CD4-positive, alpha-beta T cell (primary cell): ENCODE measurements at regions not wholly inside any gene's neighbourhood (a gene's known extent, or its start where the extent isn't known, plus 50 kb on each side); places are given as distances from the start of the nearest gene placed in this dataset.

Source experiments
- ATAC-seq: fragments of 200-7000 bp; cut with Tn5 transposase; one replicate; pipeline ENCODE4 v1.10.0; 2022; ENCODE audit warnings: mild to moderate bottlenecking; ENCODE audit not compliant: poor library complexity
- CTCF ChIA-PET: fragments of 350-600 bp; sonication (Branson Sonifier 250); formaldehyde crosslinking; loops from one replicate; lab custom pipeline; 2021; ENCODE audit warnings: antibody characterized with exemption, inconsistent platforms; lab: Charles Lee
- POLR2A ChIA-PET: fragments of 350-600 bp; sonication (Branson Sonifier 250); formaldehyde crosslinking; loops from one replicate; lab custom pipeline; 2021; ENCODE audit warnings: antibody characterized with exemption, inconsistent platforms; lab: Charles Lee
- DNase-seq, 14 experiments: peaks; one replicate each; pipeline ENCODE4 v3.0.0-alpha.2; 2013 to 2020; ENCODE audit warnings: mixed read lengths in 2 of 14
- H3K27ac ChIP-seq, 2 donors: one replicate each; pipeline versions ENCODE4 v1.5.1 to v1.7.0; 2013; ENCODE audit warnings: low read length in 2 of 2, low read depth in 1 of 2, mild to moderate bottlenecking in 1 of 2
- H3K27me3 ChIP-seq, 2 experiments: 1 replicate in 1 of 2; 2 replicates in 1 of 2; pipeline versions ENCODE4 v1.6.1 to v1.7.0; 2013; ENCODE audit warnings: low read length in 2 of 2, control low read depth in 1 of 2, mild to moderate bottlenecking in 1 of 2, moderate library complexity in 1 of 2; ENCODE audit not compliant: insufficient read depth in 2 of 2, control insufficient read depth in 1 of 2
- H3K36me3 ChIP-seq: one replicate; pipeline ENCODE4 v1.6.1; 2013; ENCODE audit warnings: low read length, control low read depth; ENCODE audit not compliant: insufficient read depth
- H3K4me1 ChIP-seq: one replicate; pipeline ENCODE4 v1.6.1; 2013; ENCODE audit warnings: low read length, control low read depth; ENCODE audit not compliant: insufficient read depth
- H3K4me3 ChIP-seq: one replicate; pipeline ENCODE4 v1.5.1; 2013; ENCODE audit warnings: mild to moderate bottlenecking, low read length, moderate library complexity
- H3K9me3 ChIP-seq, 2 experiments: 1 replicate in 1 of 2; 2 replicates in 1 of 2; pipeline versions ENCODE4 v1.6.1 to v1.7.0; 2013; ENCODE audit warnings: low read length in 2 of 2, mild to moderate bottlenecking in 2 of 2, control low read depth in 1 of 2, moderate library complexity in 1 of 2; ENCODE audit not compliant: control insufficient read depth in 1 of 2, insufficient read depth in 1 of 2
- H3K27ac Mint-ChIP-seq: one replicate; pipeline ENCODE4 v1.8.0; 2020; ENCODE audit warnings: mixed read lengths
- H3K27me3 Mint-ChIP-seq: one replicate; pipeline ENCODE4 v1.8.0; 2021; ENCODE audit warnings: mixed read lengths
- H3K36me3 Mint-ChIP-seq: one replicate; pipeline ENCODE4 v1.8.0; 2021; ENCODE audit warnings: low read depth, mixed read lengths
- H3K4me1 Mint-ChIP-seq: one replicate; pipeline ENCODE4 v1.8.0; 2021; ENCODE audit warnings: low read depth, mixed read lengths
- H3K4me3 Mint-ChIP-seq: one replicate; pipeline ENCODE4 v1.8.0; 2020; ENCODE audit warnings: mild to moderate bottlenecking, mixed read lengths
- H3K9me3 Mint-ChIP-seq: one replicate; pipeline ENCODE4 v1.8.0; 2020; ENCODE audit warnings: mixed read lengths
- CTCF ChIP-seq: fragments of 200-600 bp; IDR thresholded peaks from one replicate; pipeline ENCODE4 v1.8.0; 2022; ENCODE audit warnings: antibody characterized with exemption, mild to moderate bottlenecking
- intact Hi-C, 2 experiments: fragments of 100-400 bp; cut with DNase I in 1 of 2; cut with micrococcal nuclease in 1 of 2; formaldehyde crosslinking; loops; one replicate each; pipeline versions ENCODE4 v1.15.1 to v1.9.0; 2023 to 2025; cut with DNase I, micrococcal nuclease

DNA sequence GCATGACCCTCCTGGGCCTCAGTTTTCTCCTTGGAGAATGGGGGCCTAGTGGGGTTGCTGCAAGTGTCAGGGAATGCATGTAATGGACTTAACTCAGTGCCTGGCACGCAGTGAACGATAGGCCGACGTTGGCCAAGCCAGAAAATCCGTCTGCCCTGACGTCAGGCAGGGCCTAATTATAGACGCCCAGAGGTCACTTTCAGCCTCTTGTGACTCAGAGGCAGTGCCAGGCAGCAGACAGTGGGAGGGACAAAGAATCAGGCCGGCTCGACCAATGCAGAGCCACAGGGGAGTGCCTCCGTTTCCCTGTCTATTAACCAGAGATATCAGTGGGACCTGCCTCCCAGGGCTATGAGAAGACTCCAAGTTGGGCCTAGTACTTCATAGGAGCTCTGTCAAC is 115.0 kb downstream of the MN1 start:
- H3K9me3 ChIP-seq: peaks cover 0 to 20% of the 10 kb centered on the region in 2 experiments
- H3K27me3 Mint-ChIP-seq: peaks cover 8% of the 10 kb centered on the region
- H3K27ac Mint-ChIP-seq: no peak overlapping the region
- POLR2A ChIA-PET: no interaction called here
- H3K9me3 Mint-ChIP-seq: peaks cover 3% of the 10 kb centered on the region
- H3K4me3 ChIP-seq: no peak overlapping the region
- no peak for ATAC-seq
- no peaks in the 10 kb centered on the region for H3K36me3 Mint-ChIP-seq
- no peak for DNase-seq
- no peak for TF ChIP-seq CTCF
- no peaks in the 10 kb centered on the region for H3K36me3 ChIP-seq
- H3K4me3 Mint-ChIP-seq: no peak overlapping the region
- H3K27me3 ChIP-seq: no peaks in the 10 kb centered on the region
- H3K4me1 Mint-ChIP-seq: no peaks in the 10 kb centered on the region
- intact Hi-C loops: loop anchor here in 1 of 2 experiments (10.0 kb wide), 1 partner anchor 58 kb away; no protein-coding TSS in a partner anchor
- CTCF ChIA-PET: no interaction called here
- no peaks in the 10 kb centered on the region for H3K4me1 ChIP-seq
- no peak overlapping the region for H3K27ac ChIP-seq

GRCh38 chr22:27687984-27688545 is 113.5 kb downstream of the MN1 start:
- intact Hi-C loops: loop anchor here in 1 of 2 experiments (10.0 kb wide), 1 partner anchor 57 kb away; no protein-coding TSS in a partner anchor
- no peak overlapping the region for H3K4me3 ChIP-seq
- H3K9me3 ChIP-seq: peaks cover 0 to 19% of the 10 kb centered on the region in 2 experiments
- peaks cover 3% of the 10 kb centered on the region for H3K9me3 Mint-ChIP-seq
- H3K36me3 ChIP-seq: no peaks in the 10 kb centered on the region
- CTCF ChIA-PET: no interaction called here
- H3K27ac ChIP-seq: no peak overlapping the region
- no peak overlapping the region for H3K27ac Mint-ChIP-seq
- DNase-seq (no peak), ATAC-seq (no peak)
- H3K27me3 Mint-ChIP-seq: peaks cover 17% of the 10 kb centered on the region
- no peaks in the 10 kb centered on the region for H3K4me1 Mint-ChIP-seq
- H3K36me3 Mint-ChIP-seq: no peaks in the 10 kb centered on the region
- peaks cover 0 to under 1% of the 10 kb centered on the region in 2 experiments for H3K27me3 ChIP-seq
- H3K4me1 ChIP-seq: no peaks in the 10 kb centered on the region
- no peak overlapping the region for H3K4me3 Mint-ChIP-seq
- TF ChIP-seq CTCF: no peak
- POLR2A ChIA-PET: no interaction called here

- Mint-ChIP-seq H3K36me3 (no peaks in the 10 kb centered on the region), H3K4me1 (no peaks in the 10 kb centered on the region), H3K27me3 (peaks cover 20% of the 10 kb centered on the region), H3K9me3 (peaks cover 3% of the 10 kb centered on the region), H3K4me3 (no peak overlapping the region), H3K27ac (no peak overlapping the region)
- Histone ChIP-seq H3K4me3 (no peak overlapping the region), H3K9me3 (peaks cover 0 to 24% of the 10 kb centered on the region in 2 experiments), H3K36me3 (no peaks in the 10 kb centered on the region), H3K27me3 (peaks cover 0 to 3% of the 10 kb centered on the region in 2 experiments), H3K4me1 (no peaks in the 10 kb centered on the region), H3K27ac (no peak overlapping the region)
- no peak for TF ChIP-seq CTCF
- CTCF ChIA-PET: no interaction called here
- DNase-seq (no peak), ATAC-seq (no peak)
- intact Hi-C loops: loop anchor here in 1 of 2 experiments (10.0 kb wide), 1 partner anchor 55 kb away; no protein-coding TSS in a partner anchor
- POLR2A ChIA-PET: no interaction called here
These were observed 111.9 kb downstream of the MN1 start for GRCh38 chr22:27689664-27690063.
